Activated T-cell treated with anti-CD3 and anti-CD28 coated beads, Interleukin-2, amount 50 U/mL, for 24 hours (primary cell): ENCODE measurements at regions not wholly inside any gene's neighbourhood (a gene's known extent, or its start where the extent isn't known, plus 50 kb on each side); places are given as distances from the start of the nearest gene placed in this dataset.

Experiments
- DNase-seq: peaks from one replicate; pipeline ENCODE4 v3.0.0-alpha.2; 2020
- H3K27ac Mint-ChIP-seq: 2 replicates; pipeline ENCODE4 v1.8.0; 2020; ENCODE audit warnings: mild to moderate bottlenecking, mixed read lengths
- H3K27me3 Mint-ChIP-seq: 2 replicates; pipeline ENCODE4 v1.8.0; 2020; ENCODE audit warnings: mixed read lengths
- H3K36me3 Mint-ChIP-seq: 2 replicates; pipeline ENCODE4 v1.8.0; 2020; ENCODE audit warnings: low read depth, mixed read lengths
- H3K4me1 Mint-ChIP-seq: 2 replicates; pipeline ENCODE4 v1.8.0; 2020; ENCODE audit warnings: low read depth, mixed read lengths
- H3K4me3 Mint-ChIP-seq: 2 replicates; pipeline ENCODE4 v1.8.0; 2020; ENCODE audit warnings: mild to moderate bottlenecking, moderate library complexity, mixed read lengths
- H3K9me3 Mint-ChIP-seq: 2 replicates; pipeline ENCODE4 v1.8.0; 2020; ENCODE audit warnings: mixed read lengths

- Mint-ChIP-seq H3K4me1 (peaks cover 50% of the 10 kb centered on the region), H3K36me3 (no peaks in the 10 kb centered on the region)
These were observed 193.2 kb upstream of the ITGA4 start for GRCh38 chr2:181264001-181264400.

GRCh38 chr2:181264441-181264840 is 192.7 kb upstream of the ITGA4 start:
- Mint-ChIP-seq H3K4me1 (peaks cover 51% of the 10 kb centered on the region), H3K27me3 (no peaks in the 10 kb centered on the region)

More at GRCh38 chr2:181264001-181264400, 193.2 kb upstream of the ITGA4 start:
- H3K27me3 Mint-ChIP-seq: no peaks in the 10 kb centered on the region
- DNase-seq: no peak
- H3K9me3 Mint-ChIP-seq: no peaks in the 10 kb centered on the region
- no peak overlapping the region for H3K4me3 Mint-ChIP-seq
- H3K27ac Mint-ChIP-seq: no peak overlapping the region

GRCh38 chr2:181266614-181267013 is 190.6 kb upstream of the ITGA4 start:
- no peaks in the 10 kb centered on the region for H3K9me3 Mint-ChIP-seq
- H3K27me3 Mint-ChIP-seq: no peaks in the 10 kb centered on the region
- DNase-seq: no peak
- no peak overlapping the region for H3K4me3 Mint-ChIP-seq
- peaks cover 1% of the 10 kb centered on the region for H3K36me3 Mint-ChIP-seq
- no peak overlapping the region for H3K27ac Mint-ChIP-seq
- peaks cover 53% of the 10 kb centered on the region for H3K4me1 Mint-ChIP-seq

More at GRCh38 chr2:181264441-181264840, 192.7 kb upstream of the ITGA4 start:
- no peak for DNase-seq
- Mint-ChIP-seq H3K27ac (no peak overlapping the region), H3K36me3 (no peaks in the 10 kb centered on the region), H3K4me3 (no peak overlapping the region), H3K9me3 (no peaks in the 10 kb centered on the region)

GRCh38 chr2:181268174-181268867 is 188.9 kb upstream of the ITGA4 start:
- H3K27me3 Mint-ChIP-seq: no peaks in the 10 kb centered on the region
- no peak overlapping the region for H3K27ac Mint-ChIP-seq
- H3K4me3 Mint-ChIP-seq: no peak overlapping the region
- no peak for DNase-seq
- H3K36me3 Mint-ChIP-seq: peaks cover 3% of the 10 kb centered on the region
- no peaks in the 10 kb centered on the region for H3K9me3 Mint-ChIP-seq
- H3K4me1 Mint-ChIP-seq: peaks cover 44% of the 10 kb centered on the region

GRCh38 chr2:181273986-181274385 is 183.2 kb upstream of the ITGA4 start:
- Mint-ChIP-seq H3K4me1 (peaks cover 52% of the 10 kb centered on the region), H3K36me3 (peaks cover 3% of the 10 kb centered on the region)

GRCh38 chr2:181275643-181276070 is 181.5 kb upstream of the ITGA4 start:
- Mint-ChIP-seq H3K27ac (peak overlapping the region; percentile 47), H3K4me1 (peaks cover 51% of the 10 kb centered on the region), H3K4me3 (no peak overlapping the region), H3K36me3 (peaks cover 3% of the 10 kb centered on the region), H3K27me3 (no peaks in the 10 kb centered on the region), H3K9me3 (peaks cover 6% of the 10 kb centered on the region)
- no peak for DNase-seq

More at GRCh38 chr2:181273986-181274385, 183.2 kb upstream of the ITGA4 start:
- Mint-ChIP-seq H3K27ac (no peak overlapping the region), H3K27me3 (no peaks in the 10 kb centered on the region), H3K9me3 (peaks cover 2% of the 10 kb centered on the region), H3K4me3 (no peak overlapping the region)
- no peak for DNase-seq

- Mint-ChIP-seq H3K27ac (peak overlapping the region; percentile 85), H3K36me3 (peaks cover 10% of the 10 kb centered on the region), H3K4me3 (no peak overlapping the region), H3K4me1 (peaks cover 45% of the 10 kb centered on the region), H3K9me3 (peaks cover 22% of the 10 kb centered on the region), H3K27me3 (no peaks in the 10 kb centered on the region)
- no peak for DNase-seq
These were observed 175.9 kb upstream of the ITGA4 start for GRCh38 chr2:181281206-181281832.

GRCh38 chr2:181285116-181285515 is 172.1 kb upstream of the ITGA4 start:
- H3K4me3 Mint-ChIP-seq: no peak overlapping the region
- H3K27ac Mint-ChIP-seq: no peak overlapping the region
- H3K4me1 Mint-ChIP-seq: peaks cover 43% of the 10 kb centered on the region
- H3K27me3 Mint-ChIP-seq: no peaks in the 10 kb centered on the region
- DNase-seq: no peak
- peaks cover 20% of the 10 kb centered on the region for H3K9me3 Mint-ChIP-seq
- peaks cover 10% of the 10 kb centered on the region for H3K36me3 Mint-ChIP-seq

GRCh38 chr2:181289698-181290097 is 167.5 kb upstream of the ITGA4 start:
- no peak for DNase-seq
- H3K36me3 Mint-ChIP-seq: peaks cover 14% of the 10 kb centered on the region
- H3K27me3 Mint-ChIP-seq: no peaks in the 10 kb centered on the region
- H3K27ac Mint-ChIP-seq: no peak overlapping the region
- peaks cover 22% of the 10 kb centered on the region for H3K4me1 Mint-ChIP-seq
- H3K4me3 Mint-ChIP-seq: no peak overlapping the region
- peaks cover 16% of the 10 kb centered on the region for H3K9me3 Mint-ChIP-seq

- no peak overlapping the region for H3K27ac Mint-ChIP-seq
- no peak overlapping the region for H3K4me3 Mint-ChIP-seq
- peaks cover 20% of the 10 kb centered on the region for H3K4me1 Mint-ChIP-seq
- H3K9me3 Mint-ChIP-seq: peaks cover 13% of the 10 kb centered on the region
- no peak for DNase-seq
- no peaks in the 10 kb centered on the region for H3K27me3 Mint-ChIP-seq
- H3K36me3 Mint-ChIP-seq: peaks cover 13% of the 10 kb centered on the region
These were observed 167.0 kb upstream of the ITGA4 start for GRCh38 chr2:181290182-181290581.

GRCh38 chr2:181294979-181295378 is 162.2 kb upstream of the ITGA4 start:
- peaks cover 30% of the 10 kb centered on the region for H3K9me3 Mint-ChIP-seq
- peaks cover 32% of the 10 kb centered on the region for H3K36me3 Mint-ChIP-seq
- no peak overlapping the region for H3K27ac Mint-ChIP-seq
- no peak overlapping the region for H3K4me3 Mint-ChIP-seq
- no peak for DNase-seq
- H3K27me3 Mint-ChIP-seq: no peaks in the 10 kb centered on the region
- H3K4me1 Mint-ChIP-seq: peaks cover 13% of the 10 kb centered on the region

- H3K4me1 Mint-ChIP-seq: peaks cover 53% of the 10 kb centered on the region
- peaks cover 23% of the 10 kb centered on the region for H3K9me3 Mint-ChIP-seq
- H3K27me3 Mint-ChIP-seq: no peaks in the 10 kb centered on the region
- no peak for DNase-seq
- H3K36me3 Mint-ChIP-seq: peaks cover 19% of the 10 kb centered on the region
- H3K4me3 Mint-ChIP-seq: peak overlapping the region; percentile 49
- H3K27ac Mint-ChIP-seq: peak overlapping the region; percentile 84
These were observed 156.4 kb upstream of the ITGA4 start for GRCh38 chr2:181300600-181301291.

GRCh38 chr2:181304011-181304844 is 153.0 kb upstream of the ITGA4 start:
- Mint-ChIP-seq H3K27ac (peak overlapping the region; percentile 94), H3K4me1 (peaks cover 83% of the 10 kb centered on the region), H3K9me3 (peaks cover 9% of the 10 kb centered on the region), H3K4me3 (peak overlapping the region; percentile 73), H3K27me3 (no peaks in the 10 kb centered on the region), H3K36me3 (peaks cover 6% of the 10 kb centered on the region)
- no peak for DNase-seq
